SK-N-MC (cell line): ENCODE measurements at regions not wholly inside any gene's neighbourhood (a gene's known extent, or its start where the extent isn't known, plus 50 kb on each side); places are given as distances from the start of the nearest gene placed in this dataset.

ENCODE experiments used
- EZH2 ChIP-seq: fragments of 200-600 bp; sonication (generic); IDR thresholded peaks from one replicate; pipeline ENCODE4 v1.6.1; 2017; ENCODE audit warnings: antibody characterized with exemption
- FOXP2 ChIP-seq: optimal IDR thresholded peaks from 2 replicates; pipeline ENCODE3; 2011; ENCODE audit warnings: mild to moderate bottlenecking, moderate library complexity; ENCODE audit not compliant: insufficient read depth; ENCODE audit errors: extremely low read length, control extremely low read depth
- POLR2AphosphoS5 ChIP-seq: IDR thresholded peaks from 2 replicates; pipeline ENCODE4 v1.6.1; 2012; ENCODE audit warnings: mild to moderate bottlenecking, low read depth, low read length, borderline replicate concordance

- TF ChIP-seq EZH2: no peak
- TF ChIP-seq POLR2AphosphoS5: no peak
- TF ChIP-seq FOXP2: no peak
Measured at GRCh38 chr17:6361733-6362132, 73.2 kb downstream of the AIPL1 start.
